H9 (cell line): ENCODE measurements at regions not wholly inside any gene's neighbourhood (a gene's known extent, or its start where the extent isn't known, plus 50 kb on each side); places are given as distances from the start of the nearest gene placed in this dataset.

ENCODE experiments used
- DNase-seq: peaks from one replicate; pipeline ENCODE4 v3.0.0-alpha.2; 2017
- H2AFZ ChIP-seq: one replicate; pipeline ENCODE4 v1.6.1; 2013; ENCODE audit warnings: mild to moderate bottlenecking, low read length, control low read depth, moderate library complexity
- H2AK5ac ChIP-seq: 2 replicates; pipeline ENCODE4 v1.6.1; 2013; ENCODE audit warnings: low read length, control low read depth, mixed read lengths; ENCODE audit not compliant: insufficient read length
- H2BK120ac ChIP-seq: one replicate; pipeline ENCODE4 v1.6.1; 2013; ENCODE audit warnings: low read depth, mild to moderate bottlenecking, low read length, control low read depth, inconsistent platforms; ENCODE audit not compliant: poor library complexity, severe bottlenecking
- H2BK12ac ChIP-seq: 2 replicates; pipeline ENCODE4 v1.6.1; 2013; ENCODE audit warnings: low read length, control low read depth, mixed read lengths, low read depth; ENCODE audit not compliant: insufficient read length
- H2BK15ac ChIP-seq: 2 replicates; pipeline ENCODE4 v1.6.1; 2013; ENCODE audit warnings: low read depth, low read length, control low read depth
- H2BK20ac ChIP-seq: one replicate; pipeline ENCODE4 v1.6.1; 2013; ENCODE audit warnings: low read depth, mild to moderate bottlenecking, low read length, control low read depth, inconsistent platforms; ENCODE audit not compliant: poor library complexity, severe bottlenecking
- H2BK5ac ChIP-seq: 2 replicates; pipeline ENCODE4 v1.6.1; 2013; ENCODE audit warnings: low read length, control low read depth, mixed read lengths; ENCODE audit not compliant: insufficient read length
- H3K14ac ChIP-seq: 2 replicates; pipeline ENCODE4 v1.6.1; 2013; ENCODE audit warnings: low read length, control low read depth; ENCODE audit not compliant: insufficient read depth
- H3K18ac ChIP-seq: 2 replicates; pipeline ENCODE4 v1.6.1; 2013; ENCODE audit warnings: low read depth, mild to moderate bottlenecking, mixed read lengths, low read length, control low read depth; ENCODE audit not compliant: insufficient read length
- H3K23ac ChIP-seq: 2 replicates; pipeline ENCODE4 v1.6.1; 2013; ENCODE audit warnings: low read length, control low read depth, mixed read lengths, low read depth; ENCODE audit not compliant: insufficient read length
- H3K23me2 ChIP-seq: 2 replicates; pipeline ENCODE4 v1.6.1; 2013; ENCODE audit warnings: low read depth, mild to moderate bottlenecking, mixed read lengths, low read length, control low read depth; ENCODE audit not compliant: insufficient read length, poor library complexity, severe bottlenecking
- H3K27ac ChIP-seq: 2 replicates; pipeline ENCODE4 v1.5.1; 2013; ENCODE audit warnings: low read length, control low read depth, mixed read lengths, low read depth; ENCODE audit not compliant: insufficient read length
- H3K27me3 ChIP-seq: 2 replicates; pipeline ENCODE4 v1.6.1; 2013; ENCODE audit warnings: low read length, control low read depth, inconsistent platforms; ENCODE audit not compliant: insufficient read depth
- H3K4ac ChIP-seq: 2 replicates; pipeline ENCODE4 v1.6.1; 2013; ENCODE audit warnings: low read depth, mild to moderate bottlenecking, control low read depth, inconsistent platforms, low read length, moderate library complexity
- H3K4me1 ChIP-seq: 2 replicates; pipeline ENCODE4 v1.6.1; 2013; ENCODE audit warnings: low read length, control low read depth, inconsistent platforms; ENCODE audit not compliant: insufficient read depth
- H3K4me2 ChIP-seq: 2 replicates; pipeline ENCODE4 v1.6.1; 2013; ENCODE audit warnings: low read length, control low read depth, mixed read lengths; ENCODE audit not compliant: insufficient read length, insufficient read depth
- H3K56ac ChIP-seq: 2 replicates; pipeline ENCODE4 v1.6.1; 2013; ENCODE audit warnings: low read depth, mild to moderate bottlenecking, mixed read lengths, low read length, control low read depth; ENCODE audit not compliant: insufficient read length
- H3K79me1 ChIP-seq: 2 replicates; pipeline ENCODE4 v1.6.1; 2013; ENCODE audit warnings: low read depth, mild to moderate bottlenecking, moderate library complexity, low read length, control low read depth, inconsistent platforms; ENCODE audit not compliant: insufficient read depth, poor library complexity, severe bottlenecking
- H3K79me2 ChIP-seq: 2 replicates; pipeline ENCODE4 v1.6.1; 2013; ENCODE audit warnings: low read length, control low read depth, inconsistent platforms; ENCODE audit not compliant: insufficient read depth
- H3K9ac ChIP-seq: 2 replicates; pipeline ENCODE4 v1.6.1; 2013; ENCODE audit warnings: low read length, control low read depth, mixed read lengths; ENCODE audit not compliant: insufficient read length; ENCODE audit errors: extremely low read depth
- H3K9me3 ChIP-seq: one replicate; pipeline ENCODE4 v1.6.1; 2013; ENCODE audit warnings: low read depth, low read length, inconsistent platforms; ENCODE audit not compliant: control insufficient read depth
- H3T11ph ChIP-seq: one replicate; pipeline ENCODE4 v1.6.1; 2013; ENCODE audit warnings: mild to moderate bottlenecking, low read length, control low read depth, inconsistent platforms
- H4K20me1 ChIP-seq: one replicate; pipeline ENCODE4 v1.6.1; 2013; ENCODE audit not compliant: control insufficient read depth, insufficient read length, insufficient read depth
- H4K5ac ChIP-seq: 2 replicates; pipeline ENCODE4 v1.6.1; 2013; ENCODE audit warnings: low read depth, mild to moderate bottlenecking, mixed read lengths, low read length, control low read depth; ENCODE audit not compliant: insufficient read length
- H4K8ac ChIP-seq: replicated peaks from 2 replicates; pipeline ENCODE4 v1.6.1; 2013; ENCODE audit warnings: low read length, control low read depth, mixed read lengths, low read depth; ENCODE audit not compliant: insufficient read length
- H4K91ac ChIP-seq: 2 replicates; pipeline ENCODE4 v1.6.1; 2013; ENCODE audit warnings: low read depth, mild to moderate bottlenecking, moderate library complexity, mixed read lengths, low read length, control low read depth; ENCODE audit not compliant: insufficient read length
- H3K27ac Mint-ChIP-seq, 3 experiments: 2 replicates in 2 of 3; 3 replicates in 1 of 3; pipeline ENCODE4 v1.8.0; 2020 to 2021; ENCODE audit warnings: mixed read lengths in 3 of 3, mild to moderate bottlenecking in 1 of 3, moderate library complexity in 1 of 3
- H3K27me3 Mint-ChIP-seq: 2 replicates; pipeline ENCODE4 v1.8.0; 2021; ENCODE audit warnings: low read depth, mild to moderate bottlenecking, moderate library complexity, mixed read lengths
- H3K36me3 Mint-ChIP-seq, 3 experiments: 2 replicates in 2 of 3; 3 replicates in 1 of 3; pipeline ENCODE4 v1.8.0; 2020 to 2021; ENCODE audit warnings: low read depth in 3 of 3, mixed read lengths in 3 of 3; ENCODE audit not compliant: insufficient read depth in 1 of 3
- H3K4me1 Mint-ChIP-seq, 2 experiments: 2 replicates each; pipeline ENCODE4 v1.8.0; 2020; ENCODE audit warnings: mixed read lengths in 2 of 2
- H3K4me3 Mint-ChIP-seq, 2 experiments: 2 replicates in 1 of 2; 3 replicates in 1 of 2; pipeline ENCODE4 v1.8.0; 2020 to 2021; ENCODE audit warnings: mild to moderate bottlenecking in 2 of 2, mixed read lengths in 2 of 2, moderate library complexity in 1 of 2
- H3K9me3 Mint-ChIP-seq, 2 experiments: 2 replicates in 1 of 2; 3 replicates in 1 of 2; pipeline ENCODE4 v1.8.0; 2020; ENCODE audit warnings: mild to moderate bottlenecking in 2 of 2, mixed read lengths in 2 of 2, moderate library complexity in 1 of 2
- CTCF ChIP-seq: fragments of 200-600 bp; sonication (generic); conservative IDR thresholded peaks from 3 replicates; pipeline ENCODE4 v1.8.0; 2021; ENCODE audit warnings: antibody characterized with exemption, mild to moderate bottlenecking
- WGBS: extraction: QIAGEN DNeasy Blood & Tissue Kit; methylation state at CpG from one replicate; pipeline ENCODE4 v1.1.7; 2013; ENCODE audit warnings: missing lambda C conversion rate, low lambda C conversion rate, mixed read lengths; ENCODE audit not compliant: insufficient read length; ENCODE audit errors: extremely low coverage; 5-methylcytosine and 5-hydroxymethylcytosine counted together

GRCh38 chr9:19998153-19998552 is 209.3 kb upstream of the SLC24A2 start:
- no peak overlapping the region for H3K27ac ChIP-seq
- no peaks in the 10 kb centered on the region for H3K27me3 ChIP-seq
- no peaks in the 10 kb centered on the region for H4K20me1 ChIP-seq
- no peak overlapping the region for H2BK120ac ChIP-seq
- no peak overlapping the region for H2AFZ ChIP-seq
- H3K56ac ChIP-seq, result no peak overlapping the region
- no peak overlapping the region for H4K8ac ChIP-seq
- H3K9me3 Mint-ChIP-seq, result no peaks in the 10 kb centered on the region
- H4K91ac ChIP-seq, result no peak overlapping the region
- H3K18ac ChIP-seq, result no peak overlapping the region
- peaks cover 3% of the 10 kb centered on the region; the same call in 1 of the 2 replicates for H3K4me1 ChIP-seq
- H3T11ph ChIP-seq, result no peak overlapping the region
- H3K79me2 ChIP-seq, result no peaks in the 10 kb centered on the region
- WGBS, result no CpG with 5 or more reads among the region's 2 CpGs
- no peak for TF ChIP-seq CTCF
- H2BK20ac ChIP-seq, result no peak overlapping the region
- H3K9me3 ChIP-seq, result no peaks in the 10 kb centered on the region
- no peak overlapping the region for H3K4ac ChIP-seq
- H3K36me3 Mint-ChIP-seq, result no peaks in the 10 kb centered on the region
- H2BK12ac ChIP-seq, result no peak overlapping the region
- no peak overlapping the region for H2BK15ac ChIP-seq
- peaks cover 3 to 10% of the 10 kb centered on the region in 2 experiments for H3K4me1 Mint-ChIP-seq
- no peak overlapping the region for H3K4me3 Mint-ChIP-seq
- H3K9ac ChIP-seq, result no peak overlapping the region
- H2AK5ac ChIP-seq, result no peak overlapping the region
- H2BK5ac ChIP-seq, result no peak overlapping the region
- no peak overlapping the region for H3K4me2 ChIP-seq
- H3K27ac Mint-ChIP-seq, result no peak overlapping the region
- H3K23me2 ChIP-seq, result no peaks in the 10 kb centered on the region
- no peak for DNase-seq
- H3K79me1 ChIP-seq, result no peaks in the 10 kb centered on the region
- H3K27me3 Mint-ChIP-seq, result no peaks in the 10 kb centered on the region; the same call in 1 of the 2 replicates
- no peak overlapping the region for H3K14ac ChIP-seq
- no peak overlapping the region for H4K5ac ChIP-seq
- no peak overlapping the region for H3K23ac ChIP-seq
